H1 (cell line): ENCODE measurements at regions not wholly inside any gene's neighbourhood (a gene's known extent, or its start where the extent isn't known, plus 50 kb on each side); places are given as distances from the start of the nearest gene placed in this dataset.

Source experiments
- CTCF ChIA-PET: fragments of 300-600 bp; sonication (Branson Sonifier 250); formaldehyde crosslinking; loops from one replicate; lab custom pipeline; 2021; ENCODE audit not compliant: partially characterized antibody; lab: Charles Lee
- POLR2A ChIA-PET: fragments of 300-600 bp; sonication (Branson Sonifier 250); formaldehyde crosslinking; loops from one replicate; lab custom pipeline; 2021; ENCODE audit warnings: inconsistent platforms; ENCODE audit not compliant: partially characterized antibody; lab: Charles Lee
- DNase-seq, 2 experiments: peaks; one replicate each; pipeline versions ENCODE4 v3.0.0 to v3.0.0-alpha.2; 2010 to 2022; ENCODE audit warnings: low spot score in 2 of 2, low read depth in 1 of 2, mixed read lengths in 1 of 2
- FAIRE-seq: peaks from 2 replicates; lab custom pipeline; 2011; peaks lifted over from hg19 to GRCh38; lab: Jason Lieb, UNC
- H2AFZ ChIP-seq: 2 replicates; pipeline ENCODE4 v1.8.1; 2012; ENCODE audit warnings: low read length, inconsistent platforms
- H2AK5ac ChIP-seq: 2 replicates; pipeline ENCODE4 v1.6.1; 2013; ENCODE audit warnings: low read depth, low read length
- H2BK120ac ChIP-seq: replicated peaks from 2 replicates; pipeline ENCODE3; 2013; ENCODE audit warnings: low read depth, low read length, inconsistent platforms
- H2BK12ac ChIP-seq: 2 replicates; pipeline ENCODE4 v1.6.1; 2013; ENCODE audit warnings: low read depth, low read length
- H2BK15ac ChIP-seq: 2 replicates; pipeline ENCODE4 v1.6.1; 2013; ENCODE audit warnings: low read length
- H2BK20ac ChIP-seq: 2 replicates; pipeline ENCODE4 v1.6.1; 2013; ENCODE audit warnings: low read length
- H2BK5ac ChIP-seq: 2 replicates; pipeline ENCODE4 v1.6.1; 2013; ENCODE audit warnings: low read depth, low read length
- H3K14ac ChIP-seq: 2 replicates; pipeline ENCODE4 v1.6.1; 2013; ENCODE audit warnings: inconsistent platforms; ENCODE audit not compliant: insufficient read length
- H3K18ac ChIP-seq: 2 replicates; pipeline ENCODE4 v1.6.1; 2013; ENCODE audit warnings: low read length; ENCODE audit errors: extremely low read depth
- H3K23ac ChIP-seq: 2 replicates; pipeline ENCODE4 v1.6.1; 2013; ENCODE audit warnings: inconsistent platforms; ENCODE audit not compliant: insufficient read length
- H3K23me2 ChIP-seq: 2 replicates; pipeline ENCODE4 v1.6.1; 2013; ENCODE audit warnings: low read depth, low read length
- H3K27ac ChIP-seq: 2 replicates; pipeline ENCODE4 v1.6.1; 2011; ENCODE audit warnings: low read depth, low read length, inconsistent platforms
- H3K27me3 ChIP-seq, 4 experiments: replicated peaks in 1 of 4; 1 replicate in 1 of 4; 2 replicates in 3 of 4; pipeline versions ENCODE4 v1.6.1 to v1.8.1; 2011 to 2013; ENCODE audit warnings: low read length in 3 of 4, mild to moderate bottlenecking in 3 of 4, inconsistent platforms in 2 of 4, mixed read lengths in 2 of 4, moderate library complexity in 1 of 4; ENCODE audit not compliant: control insufficient read depth in 3 of 4, insufficient read depth in 3 of 4; ENCODE audit errors: extremely low read depth in 1 of 4
- H3K36me3 ChIP-seq, 4 experiments: 2 replicates each; pipeline versions ENCODE4 v1.6.1 to v1.8.1; 2011 to 2013; ENCODE audit warnings: mild to moderate bottlenecking in 4 of 4, low read length in 3 of 4, moderate library complexity in 2 of 4, control low read depth in 1 of 4, inconsistent platforms in 1 of 4; ENCODE audit not compliant: insufficient read depth in 4 of 4, control insufficient read depth in 2 of 4
- H3K4ac ChIP-seq: replicated peaks from 2 replicates; pipeline ENCODE3; 2013; ENCODE audit warnings: low read length, low read depth, mixed read lengths, inconsistent platforms; ENCODE audit not compliant: insufficient read length
- H3K4me1 ChIP-seq, 4 experiments: replicated peaks in 1 of 4; 1 replicate in 1 of 4; 2 replicates in 3 of 4; pipeline versions ENCODE4 v1.6.1 to v1.8.1; 2011 to 2013; ENCODE audit warnings: low read length in 3 of 4, inconsistent platforms in 2 of 4, mixed read lengths in 1 of 4; ENCODE audit not compliant: insufficient read depth in 4 of 4, control insufficient read depth in 3 of 4
- H3K4me2 ChIP-seq, 2 experiments: 2 replicates each; pipeline versions ENCODE4 v1.6.1 to v1.8.1; 2011 to 2013; ENCODE audit warnings: low read depth in 2 of 2, low read length in 2 of 2, control low read depth in 1 of 2, inconsistent platforms in 1 of 2, mild to moderate bottlenecking in 1 of 2; ENCODE audit not compliant: insufficient read depth in 1 of 2
- H3K4me3 ChIP-seq, 4 experiments: fragments of 200-600, 300-600 bp in 1 of 4; sonication (generic), shearing (Covaris generic), sonication (Bioruptor Twin) in 1 of 4; 2 replicates each; pipeline versions ENCODE4 v1.5.1 to v1.8.1; 2011 to 2016; ENCODE audit warnings: low read length in 4 of 4, low read depth in 3 of 4, control low read depth in 2 of 4, inconsistent platforms in 2 of 4, mild to moderate bottlenecking in 2 of 4, mixed read lengths in 1 of 4, moderate library complexity in 1 of 4; ENCODE audit not compliant: insufficient read depth in 2 of 4; ENCODE audit errors: extremely low read depth in 1 of 4
- H3K56ac ChIP-seq: replicated peaks from 2 replicates; pipeline ENCODE3; 2013; ENCODE audit warnings: low read depth, mild to moderate bottlenecking, mixed read lengths, low read length, inconsistent platforms; ENCODE audit not compliant: insufficient read length
- H3K79me1 ChIP-seq: 2 replicates; pipeline ENCODE4 v1.6.1; 2013; ENCODE audit warnings: low read depth, low read length, control low read depth
- H3K79me2 ChIP-seq, 2 experiments: 2 replicates each; pipeline versions ENCODE4 v1.6.1 to v1.8.1; 2012 to 2013; ENCODE audit warnings: low read length in 2 of 2, mild to moderate bottlenecking in 2 of 2, inconsistent platforms in 1 of 2; ENCODE audit not compliant: insufficient read depth in 2 of 2, control insufficient read depth in 1 of 2
- H3K9ac ChIP-seq, 4 experiments: replicated peaks in 1 of 4; 1 replicate in 1 of 4; 2 replicates in 3 of 4; pipeline versions ENCODE4 v1.6.1 to v1.8.1; 2011 to 2013; ENCODE audit warnings: low read depth in 3 of 4, low read length in 3 of 4, control low read depth in 2 of 4, mild to moderate bottlenecking in 2 of 4, moderate library complexity in 2 of 4, inconsistent platforms in 1 of 4; ENCODE audit errors: extremely low read depth in 1 of 4
- H3K9me3 ChIP-seq, 2 experiments: 2 replicates each; pipeline versions ENCODE4 v1.6.1 to v1.8.1; 2012 to 2013; ENCODE audit warnings: mild to moderate bottlenecking in 2 of 2, moderate library complexity in 2 of 2, control low read depth in 1 of 2, inconsistent platforms in 1 of 2, low read depth in 1 of 2, low read length in 1 of 2, mixed read lengths in 1 of 2; ENCODE audit not compliant: insufficient read depth in 2 of 2
- H4K20me1 ChIP-seq, 2 experiments: replicated peaks in 1 of 2; 2 replicates each; pipeline versions ENCODE3 to v1.8.1; 2011 to 2013; ENCODE audit warnings: inconsistent platforms in 2 of 2, low read length in 2 of 2, mild to moderate bottlenecking in 1 of 2; ENCODE audit not compliant: insufficient read depth in 2 of 2, control insufficient read depth in 1 of 2
- H4K5ac ChIP-seq: 2 replicates; pipeline ENCODE4 v1.6.1; 2013; ENCODE audit warnings: low read length, low read depth, mixed read lengths, inconsistent platforms; ENCODE audit not compliant: insufficient read length
- H4K8ac ChIP-seq: 2 replicates; pipeline ENCODE4 v1.8.0; 2013; ENCODE audit warnings: mild to moderate bottlenecking, moderate library complexity, low read length, inconsistent platforms; ENCODE audit not compliant: insufficient read depth; ENCODE audit errors: extremely low read depth
- H4K91ac ChIP-seq: replicated peaks from 2 replicates; pipeline ENCODE3; 2013; ENCODE audit warnings: low read length, mixed read lengths, inconsistent platforms; ENCODE audit not compliant: insufficient read length
- ATF2 ChIP-seq: IDR thresholded peaks from 2 replicates; pipeline ENCODE4 v1.6.1; 2012; ENCODE audit warnings: low read length, inconsistent platforms
- BCL11A ChIP-seq, 2 experiments: IDR thresholded peaks; one replicate each; pipeline ENCODE4 v1.6.1; 2011; ENCODE audit warnings: low read depth in 2 of 2, low read length in 2 of 2, mild to moderate bottlenecking in 2 of 2
- CHD1 ChIP-seq: IDR thresholded peaks from 2 replicates; pipeline ENCODE4 v1.6.1; 2012; ENCODE audit warnings: low read depth, low read length, improper control_type of control experiment
- CTBP2 ChIP-seq: IDR thresholded peaks from 2 replicates; pipeline ENCODE4 v1.7.0; 2011; ENCODE audit warnings: borderline replicate concordance, mild to moderate bottlenecking, moderate library complexity, mixed read lengths, low read length; ENCODE audit not compliant: insufficient read depth, insufficient read length
- GTF2F1 ChIP-seq: IDR thresholded peaks from 2 replicates; pipeline ENCODE4 v1.6.1; 2012; ENCODE audit warnings: low read depth, low read length, improper control_type of control experiment, borderline replicate concordance
- HDAC6 ChIP-seq: IDR thresholded peaks from one replicate; pipeline ENCODE4 v1.7.1; 2012; ENCODE audit warnings: low read depth, mild to moderate bottlenecking, inconsistent platforms, low read length, moderate library complexity
- SAP30 ChIP-seq: fragments of 300-600 bp; sonication (generic); IDR thresholded peaks from 2 replicates; pipeline ENCODE4 v1.7.1; 2012; ENCODE audit warnings: low read length, moderate library complexity, mild to moderate bottlenecking, inconsistent platforms; ENCODE audit not compliant: insufficient read depth, insufficient replicate concordance
- TAF7 ChIP-seq: optimal IDR thresholded peaks from 2 replicates; pipeline ENCODE3; 2011; ENCODE audit warnings: low read depth, mild to moderate bottlenecking, inconsistent platforms, low read length, moderate library complexity, borderline replicate concordance
- ZNF274 ChIP-seq: IDR thresholded peaks from 2 replicates; pipeline ENCODE4 v1.7.0; 2012; ENCODE audit warnings: low read length, borderline replicate concordance; ENCODE audit errors: extremely low read depth
- WGBS, 2 experiments: shearing (Covaris generic) in 1 of 2; methylation state at CpG; one replicate each; pipeline versions ENCODE4 v1.1.6 to v1.1.7; 2013 to 2015; ENCODE audit warnings: low lambda C conversion rate in 2 of 2, mixed read lengths in 2 of 2, inconsistent platforms in 1 of 2, low coverage in 1 of 2, missing lambda C conversion rate in 1 of 2; ENCODE audit not compliant: insufficient replicate concordance in 2 of 2, insufficient coverage in 1 of 2, insufficient read length in 1 of 2; ENCODE audit errors: extremely low coverage in 1 of 2, missing lambda C conversion rate in 1 of 2; 5-methylcytosine and 5-hydroxymethylcytosine counted together
- TF ChIP-seq, protein P1 (sequence below): IDR thresholded peaks from 2 replicates; pipeline ENCODE4 v1.6.1; 2012; ENCODE audit warnings: inconsistent platforms

DNA sequence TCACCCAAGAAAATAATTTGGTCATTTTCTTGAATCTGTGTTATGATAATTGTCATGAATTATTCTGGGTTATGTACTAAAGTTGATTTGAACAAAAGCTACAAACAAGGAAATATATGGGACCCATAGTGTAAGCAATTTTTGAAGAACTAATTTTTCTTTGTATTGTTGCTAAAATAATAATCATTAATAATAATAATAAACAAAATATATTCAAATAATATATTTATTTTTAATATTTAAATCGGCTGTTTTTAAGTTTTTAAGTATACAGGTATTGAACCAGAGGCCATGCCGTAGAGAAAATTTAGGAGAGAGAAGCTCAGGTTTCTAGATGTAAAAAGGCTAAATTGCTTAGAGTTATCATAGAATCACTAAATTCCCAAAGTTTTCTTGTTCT lies 747.3 kb downstream of the LUZP2 start:
- Histone ChIP-seq H2BK5ac (no peak overlapping the region), H4K20me1 (no peaks in the 10 kb centered on the region), H3K56ac (no peak overlapping the region), H3K4ac (no peak overlapping the region), H3K14ac (no peak overlapping the region), H2AK5ac (no peak overlapping the region), H3K23me2 (no peaks in the 10 kb centered on the region), H2BK15ac (no peak overlapping the region), H4K5ac (no peak overlapping the region), H3K27ac (no peak overlapping the region), H3K79me2 (no peaks in the 10 kb centered on the region), H3K23ac (no peak overlapping the region), H3K27me3 (no peaks in the 10 kb centered on the region), H3K9ac (no peak overlapping the region), H2BK12ac (no peak overlapping the region), H3K4me1 (no peaks in the 10 kb centered on the region), H4K8ac (no peak overlapping the region), H3K4me2 (no peak overlapping the region), H4K91ac (no peak overlapping the region), H3K4me3 (no peak overlapping the region), H2BK120ac (no peak overlapping the region), H2AFZ (no peak overlapping the region), H3K79me1 (no peaks in the 10 kb centered on the region), H3K18ac (no peak overlapping the region), H3K36me3 (no peaks in the 10 kb centered on the region; a peak in 1 of 8 replicates), H3K9me3 (0 out of 4 replicates have a peak, but pooled peaks cover 0 to 4% of the 10 kb centered on the region in 2 experiments), H2BK20ac (no peak overlapping the region)
- FAIRE-seq, result no peak
- 94% methylated on average over 2 of the region's 2 CpGs; no CpG with 5 or more reads in 1 of the 2 experiments for WGBS, 2 experiments
- ChIA-PET POLR2A (no interaction called here), CTCF (no interaction called here)
- no peak for DNase-seq
- no peak for TF ChIP-seq HDAC6
- no peak for TF ChIP-seq ATF2
- no peak for TF ChIP-seq TAF7
- no peak for TF ChIP-seq GTF2F1
- TF ChIP-seq SAP30, result no peak
- TF ChIP-seq, protein P1, sequence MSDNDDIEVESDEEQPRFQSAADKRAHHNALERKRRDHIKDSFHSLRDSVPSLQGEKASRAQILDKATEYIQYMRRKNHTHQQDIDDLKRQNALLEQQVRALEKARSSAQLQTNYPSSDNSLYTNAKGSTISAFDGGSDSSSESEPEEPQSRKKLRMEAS, result no peak
- TF ChIP-seq ZNF274, result no peak
- TF ChIP-seq CHD1, result no peak
- TF ChIP-seq CTBP2, result no peak
- no peak for TF ChIP-seq BCL11A (IDR thresholded peaks at IDR 0.05; ENCODE audit: low read depth in 2 of 2, low read length in 2 of 2)
